HepG2 (cell line): ENCODE measurements at regions not wholly inside any gene's neighbourhood (a gene's known extent, or its start where the extent isn't known, plus 50 kb on each side); places are given as distances from the start of the nearest gene placed in this dataset.

Experiments used
- AGO2 ChIP-seq: fragments of 200-400 bp; formaldehyde crosslinking; optimal IDR thresholded peaks from 2 replicates; pipeline ENCODE3; 2017; ENCODE audit warnings: mild to moderate bottlenecking, low read depth, low read length, moderate library complexity
- ELF3 ChIP-seq: IDR thresholded peaks from 2 replicates; pipeline ENCODE4 v1.6.1; 2016; ENCODE audit warnings: missing genetic modification reagents, missing compliant biosample characterization
- EP300 ChIP-seq, 3 experiments: sonication (generic) in 1 of 3; formaldehyde crosslinking in 1 of 3; IDR thresholded peaks; 2 replicates each; pipeline versions ENCODE4 v1.5.1 to v1.6.1; 2011 to 2020; ENCODE audit warnings: low read depth in 2 of 3, low read length in 2 of 3, borderline replicate concordance in 1 of 3, improper control_type of control experiment in 1 of 3, mild to moderate bottlenecking in 1 of 3, missing genetic modification reagents in 1 of 3, moderate library complexity in 1 of 3
- GATAD2A ChIP-seq: IDR thresholded peaks from 2 replicates; pipeline ENCODE4 v1.6.1; 2016
- HNRNPK ChIP-seq: fragments of 200-400 bp; formaldehyde crosslinking; IDR thresholded peaks from 2 replicates; pipeline ENCODE4 v1.6.1; 2018; ENCODE audit warnings: low read length, low read depth, moderate library complexity, mild to moderate bottlenecking; ENCODE audit not compliant: poor library complexity, severe bottlenecking
- NR2F1 ChIP-seq, 2 experiments: fragments of 450-650 bp in 1 of 2; formaldehyde crosslinking in 1 of 2; IDR thresholded peaks; 2 replicates each; pipeline versions ENCODE4 v1.5.0 to v1.6.1; 2016 to 2020; ENCODE audit warnings: mild to moderate bottlenecking in 1 of 2, missing compliant biosample characterization in 1 of 2, missing genetic modification reagents in 1 of 2, moderate library complexity in 1 of 2
- RARA ChIP-seq: IDR thresholded peaks from 2 replicates; pipeline ENCODE4 v1.6.1; 2016; ENCODE audit warnings: missing genetic modification reagents, missing compliant biosample characterization
- SETDB1 ChIP-seq: sonication (generic); formaldehyde crosslinking; IDR thresholded peaks from 2 replicates; pipeline ENCODE4 v1.5.1; 2020; ENCODE audit warnings: missing genetic modification reagents, mild to moderate bottlenecking, borderline replicate concordance
- SIN3A ChIP-seq: IDR thresholded peaks from 2 replicates; pipeline ENCODE4 v1.6.1; 2011; ENCODE audit warnings: low read depth, mild to moderate bottlenecking, control low read depth, low read length, borderline replicate concordance
- TARDBP ChIP-seq: sonication (generic); formaldehyde crosslinking; IDR thresholded peaks from 2 replicates; pipeline ENCODE4 v1.8.0; 2022; ENCODE audit warnings: mild to moderate bottlenecking, missing genetic modification reagents
- TBL1XR1 ChIP-seq: fragments of 150-350 bp; IDR thresholded peaks from 2 replicates; pipeline ENCODE4 v1.6.1; 2014; ENCODE audit warnings: borderline replicate concordance, low read length; ENCODE audit not compliant: partially characterized antibody
- TEAD3 ChIP-seq: optimal IDR thresholded peaks from 2 replicates; pipeline ENCODE3; 2016; ENCODE audit warnings: borderline replicate concordance
- THYN1 ChIP-seq: sonication (generic); formaldehyde crosslinking; IDR thresholded peaks from 2 replicates; pipeline ENCODE4 v1.8.1; 2023; ENCODE audit warnings: low read depth, mild to moderate bottlenecking, moderate library complexity, missing genetic modification reagents, borderline replicate concordance
- U2AF2 ChIP-seq: fragments of 200-400 bp; formaldehyde crosslinking; IDR thresholded peaks from 2 replicates; pipeline ENCODE4 v1.6.1; 2017; ENCODE audit warnings: low read depth, mild to moderate bottlenecking, low read length
- ZKSCAN1 ChIP-seq: fragments of 150-350 bp; IDR thresholded peaks from 2 replicates; pipeline ENCODE4 v1.6.1; 2014; ENCODE audit warnings: low read length
- ZNF33A ChIP-seq: sonication (generic); formaldehyde crosslinking; IDR thresholded peaks from 2 replicates; pipeline ENCODE4 v1.5.1; 2020; ENCODE audit warnings: missing genetic modification reagents, mild to moderate bottlenecking, moderate library complexity, borderline replicate concordance
- ZNF33B ChIP-seq: sonication (generic); formaldehyde crosslinking; IDR thresholded peaks from 2 replicates; pipeline ENCODE4 v1.5.1; 2020; ENCODE audit warnings: mild to moderate bottlenecking, missing genetic modification reagents
- ZNF44 ChIP-seq: sonication (generic); formaldehyde crosslinking; IDR thresholded peaks from 2 replicates; pipeline ENCODE4 v1.5.1; 2020; ENCODE audit warnings: mild to moderate bottlenecking, missing genetic modification reagents
- ZNF512B ChIP-seq: sonication (generic); formaldehyde crosslinking; IDR thresholded peaks from 2 replicates; pipeline ENCODE4 v1.5.1; 2020; ENCODE audit warnings: missing genetic modification reagents, mild to moderate bottlenecking, borderline replicate concordance
- ZNF652 ChIP-seq: IDR thresholded peaks from 2 replicates; pipeline ENCODE4 v1.6.1; 2016; ENCODE audit warnings: low read depth, borderline replicate concordance
- ZNF772 ChIP-seq: sonication (generic); formaldehyde crosslinking; IDR thresholded peaks from 2 replicates; pipeline ENCODE4 v1.5.0; 2020; ENCODE audit warnings: mild to moderate bottlenecking, missing genetic modification reagents
- ZSCAN25 ChIP-seq: sonication (generic); formaldehyde crosslinking; IDR thresholded peaks from 2 replicates; pipeline ENCODE4 v1.8.0; 2022; ENCODE audit warnings: mild to moderate bottlenecking, missing genetic modification reagents
- TF ChIP-seq, protein P1 (sequence below): sonication (generic); formaldehyde crosslinking; IDR thresholded peaks from 2 replicates; pipeline ENCODE4 v1.5.1; 2020; ENCODE audit warnings: mild to moderate bottlenecking, missing genetic modification reagents, moderate library complexity

- TF ChIP-seq HNRNPK, result no peak
- TF ChIP-seq ZNF44 (CRISPR knock-in tag), result no peak
- TF ChIP-seq ZSCAN25, result peak; percentile 91
- peak; percentile 88 for TF ChIP-seq RARA
- TF ChIP-seq ELF3, result peak; percentile 48; the same call in 1 of the 2 replicates
- no peak for TF ChIP-seq THYN1 (CRISPR knock-in tag)
- 0 out of 2 replicates have a peak, but pooled peaks have one; percentile 24 for TF ChIP-seq ZNF772
- TF ChIP-seq, protein P1, sequence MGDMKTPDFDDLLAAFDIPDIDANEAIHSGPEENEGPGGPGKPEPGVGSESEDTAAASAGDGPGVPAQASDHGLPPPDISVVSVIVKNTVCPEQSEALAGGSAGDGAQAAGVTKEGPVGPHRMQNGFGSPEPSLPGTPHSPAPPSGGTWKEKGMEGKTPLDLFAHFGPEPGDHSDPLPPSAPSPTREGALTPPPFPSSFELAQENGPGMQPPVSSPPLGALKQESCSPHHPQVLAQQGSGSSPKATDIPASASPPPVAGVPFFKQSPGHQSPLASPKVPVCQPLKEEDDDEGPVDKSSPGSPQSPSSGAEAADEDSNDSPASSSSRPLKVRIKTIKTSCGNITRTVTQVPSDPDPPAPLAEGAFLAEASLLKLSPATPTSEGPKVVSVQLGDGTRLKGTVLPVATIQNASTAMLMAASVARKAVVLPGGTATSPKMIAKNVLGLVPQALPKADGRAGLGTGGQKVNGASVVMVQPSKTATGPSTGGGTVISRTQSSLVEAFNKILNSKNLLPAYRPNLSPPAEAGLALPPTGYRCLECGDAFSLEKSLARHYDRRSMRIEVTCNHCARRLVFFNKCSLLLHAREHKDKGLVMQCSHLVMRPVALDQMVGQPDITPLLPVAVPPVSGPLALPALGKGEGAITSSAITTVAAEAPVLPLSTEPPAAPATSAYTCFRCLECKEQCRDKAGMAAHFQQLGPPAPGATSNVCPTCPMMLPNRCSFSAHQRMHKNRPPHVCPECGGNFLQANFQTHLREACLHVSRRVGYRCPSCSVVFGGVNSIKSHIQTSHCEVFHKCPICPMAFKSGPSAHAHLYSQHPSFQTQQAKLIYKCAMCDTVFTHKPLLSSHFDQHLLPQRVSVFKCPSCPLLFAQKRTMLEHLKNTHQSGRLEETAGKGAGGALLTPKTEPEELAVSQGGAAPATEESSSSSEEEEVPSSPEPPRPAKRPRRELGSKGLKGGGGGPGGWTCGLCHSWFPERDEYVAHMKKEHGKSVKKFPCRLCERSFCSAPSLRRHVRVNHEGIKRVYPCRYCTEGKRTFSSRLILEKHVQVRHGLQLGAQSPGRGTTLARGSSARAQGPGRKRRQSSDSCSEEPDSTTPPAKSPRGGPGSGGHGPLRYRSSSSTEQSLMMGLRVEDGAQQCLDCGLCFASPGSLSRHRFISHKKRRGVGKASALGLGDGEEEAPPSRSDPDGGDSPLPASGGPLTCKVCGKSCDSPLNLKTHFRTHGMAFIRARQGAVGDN (CRISPR knock-in tag), result no peak
- TF ChIP-seq U2AF2, result no peak
- no peak for TF ChIP-seq SIN3A
- TF ChIP-seq GATAD2A (CRISPR knock-in tag), result peak; percentile 59; the same call in 1 of the 2 replicates
- TF ChIP-seq TEAD3, result peak; percentile 47
- no peak for TF ChIP-seq SETDB1 (CRISPR knock-in tag)
- TF ChIP-seq AGO2, result no peak
- peak; percentile 31 for TF ChIP-seq TBL1XR1
- TF ChIP-seq ZNF33A (CRISPR knock-in tag), result no peak
- TF ChIP-seq ZNF512B (CRISPR knock-in tag), result no peak
- peak; percentile 71; the same call in 1 of the 2 replicates for TF ChIP-seq ZKSCAN1
- TF ChIP-seq NR2F1 (CRISPR knock-in tag; IDR thresholded peaks at IDR 0.05), result 0 out of 4 replicates have a peak, but pooled peaks of 1 of the 2 experiments have one; percentile 33
- TF ChIP-seq ZNF33B (CRISPR knock-in tag), result no peak
- peak in 1 of 2 experiments; percentile 30; a peak in 1 of 4 replicates for TF ChIP-seq EP300 (IDR thresholded peaks at IDR 0.05; ENCODE audit: low read depth in 2 of 2, low read length in 2 of 2)
- no peak for TF ChIP-seq EP300 (CRISPR knock-in tag; IDR thresholded peaks at IDR 0.05; ENCODE audit: borderline replicate concordance)
- TF ChIP-seq TARDBP (CRISPR knock-in tag), result peak; percentile 48; the same call in 1 of the 2 replicates
- peak; percentile 97 for TF ChIP-seq ZNF652 (CRISPR knock-in tag)
Measured at GRCh38 chr1:58982259-58982998, 198.6 kb upstream of the JUN start (continued).
